ENCODE measurements at regions not wholly inside any gene's neighbourhood (a gene's known extent, or its start where the extent isn't known, plus 50 kb on each side); places are given as distances from the start of the nearest gene placed in this dataset.

GRCh38 chr3:174767853-174768382 lies 91.2 kb upstream of the NAALADL2 start:
- ChIA-PET CTCF (no interaction called here), POLR2A (no interaction called here)
- DNase-seq (no peak), ATAC-seq (ENCODE audit: low read depth) (no peak)
- H3K27ac Mint-ChIP-seq: no peak overlapping the region
- H3K4me1 Mint-ChIP-seq: no peaks in the 10 kb centered on the region
- intact Hi-C loops (cut with micrococcal nuclease): no loop called here
- H3K36me3 Mint-ChIP-seq (ENCODE audit: low read depth): no peaks in the 10 kb centered on the region
- peaks cover 4% of the 10 kb centered on the region for H3K9me3 Mint-ChIP-seq
- H3K4me3 Mint-ChIP-seq: no peak overlapping the region
- H3K27me3 Mint-ChIP-seq: no peaks in the 10 kb centered on the region
- TF ChIP-seq CTCF (IDR thresholded peaks at IDR 0.05): no peak

- peaks cover 4% of the 10 kb centered on the region for H3K9me3 Mint-ChIP-seq
- ATAC-seq (ENCODE audit: low read depth) (no peak), DNase-seq (no peak)
- intact Hi-C loops (cut with micrococcal nuclease): no loop called here
- no peak for TF ChIP-seq CTCF (IDR thresholded peaks at IDR 0.05)
- no peaks in the 10 kb centered on the region for H3K4me1 Mint-ChIP-seq
- POLR2A ChIA-PET: no interaction called here
- H3K36me3 Mint-ChIP-seq (ENCODE audit: low read depth): no peaks in the 10 kb centered on the region
- no peaks in the 10 kb centered on the region for H3K27me3 Mint-ChIP-seq
- no peak overlapping the region for H3K4me3 Mint-ChIP-seq
- no peak overlapping the region for H3K27ac Mint-ChIP-seq
- CTCF ChIA-PET: no interaction called here
Measured at GRCh38 chr3:174769171-174769570, 90.0 kb upstream of the NAALADL2 start.

- no peaks in the 10 kb centered on the region for H3K36me3 Mint-ChIP-seq (ENCODE audit: low read depth)
- ChIA-PET POLR2A (no interaction called here), CTCF (no interaction called here)
- H3K9me3 Mint-ChIP-seq: peaks cover 3% of the 10 kb centered on the region
- TF ChIP-seq CTCF (IDR thresholded peaks at IDR 0.05): no peak
- no peaks in the 10 kb centered on the region for H3K27me3 Mint-ChIP-seq
- intact Hi-C loops (cut with micrococcal nuclease): no loop called here
- H3K27ac Mint-ChIP-seq: no peak overlapping the region
- no peaks in the 10 kb centered on the region for H3K4me1 Mint-ChIP-seq
- DNase-seq (no peak), ATAC-seq (ENCODE audit: low read depth) (no peak)
- no peak overlapping the region for H3K4me3 Mint-ChIP-seq
Measured at GRCh38 chr3:174775603-174776002, 83.5 kb upstream of the NAALADL2 start.

GRCh38 chr3:174776123-174776522 lies 83.0 kb upstream of the NAALADL2 start:
- Mint-ChIP-seq H3K4me3 (no peak overlapping the region), H3K36me3 (ENCODE audit: low read depth) (no peaks in the 10 kb centered on the region), H3K4me1 (no peaks in the 10 kb centered on the region), H3K27ac (no peak overlapping the region), H3K27me3 (no peaks in the 10 kb centered on the region), H3K9me3 (peaks cover 3% of the 10 kb centered on the region)
- TF ChIP-seq CTCF (IDR thresholded peaks at IDR 0.05): no peak
- DNase-seq (no peak), ATAC-seq (ENCODE audit: low read depth) (no peak)
- ChIA-PET CTCF (no interaction called here), POLR2A (no interaction called here)
- intact Hi-C loops (cut with micrococcal nuclease): no loop called here

GRCh38 chr3:174776636-174777035 lies 82.5 kb upstream of the NAALADL2 start:
- POLR2A ChIA-PET: no interaction called here
- peaks cover 3% of the 10 kb centered on the region for H3K9me3 Mint-ChIP-seq
- intact Hi-C loops (cut with micrococcal nuclease): no loop called here

More at GRCh38 chr3:174776636-174777035, 82.5 kb upstream of the NAALADL2 start:
- Mint-ChIP-seq H3K4me1 (no peaks in the 10 kb centered on the region), H3K27me3 (no peaks in the 10 kb centered on the region), H3K27ac (no peak overlapping the region), H3K36me3 (ENCODE audit: low read depth) (no peaks in the 10 kb centered on the region), H3K4me3 (no peak overlapping the region)
- DNase-seq: no peak
- TF ChIP-seq CTCF (IDR thresholded peaks at IDR 0.05): no peak
- CTCF ChIA-PET: no interaction called here
- no peak for ATAC-seq (ENCODE audit: low read depth)

Measured in activated B cell treated with CpG ODN at 0.5 μM for 24 hours (primary cell).